Transverse colon (tissue), 3 donors: ENCODE measurements at regions not wholly inside any gene's neighbourhood (a gene's known extent, or its start where the extent isn't known, plus 50 kb on each side); places are given as distances from the start of the nearest gene placed in this dataset.

Source experiments
- POLR2A ChIP-seq: fragments of 450-650 bp; IDR thresholded peaks from one replicate; pipeline ENCODE4 v1.6.1; 2016; ENCODE audit warnings: antibody characterized with exemption, mild to moderate bottlenecking, moderate library complexity
- TF ChIP-seq, protein P1 (sequence below), 5 experiments: fragments of 200-600 bp in 3 of 5; fragments of 450-650 bp in 2 of 5; sonication (generic) in 3 of 5; IDR thresholded peaks; 1 replicate in 2 of 5; 2 replicates in 3 of 5; pipeline ENCODE4 v1.5.1; 2016 to 2017; ENCODE audit warnings: antibody characterized with exemption in 5 of 5, inconsistent platforms in 3 of 5, mild to moderate bottlenecking in 2 of 5, moderate library complexity in 1 of 5

DNA sequence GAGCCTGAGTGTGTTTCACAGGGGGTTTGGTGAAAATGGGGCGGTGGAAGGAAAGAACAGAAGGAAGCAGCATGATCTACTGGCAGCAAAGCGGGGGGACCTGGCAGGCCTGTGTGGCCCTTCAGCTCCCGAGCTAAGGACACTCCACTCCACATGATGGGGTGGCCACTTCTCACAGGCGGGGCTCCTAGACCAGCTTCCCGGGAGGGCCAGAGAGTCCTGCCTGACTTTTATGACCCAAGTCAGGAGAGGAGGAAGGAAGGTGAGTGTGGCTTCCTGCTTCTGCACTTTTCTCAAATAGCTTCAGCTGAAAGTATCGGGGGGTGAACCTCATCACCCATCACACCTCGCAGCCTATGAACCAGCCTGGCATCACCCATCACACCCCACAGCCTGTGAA lies 117.5 kb upstream of the AFDN start:
- TF ChIP-seq, protein P1, sequence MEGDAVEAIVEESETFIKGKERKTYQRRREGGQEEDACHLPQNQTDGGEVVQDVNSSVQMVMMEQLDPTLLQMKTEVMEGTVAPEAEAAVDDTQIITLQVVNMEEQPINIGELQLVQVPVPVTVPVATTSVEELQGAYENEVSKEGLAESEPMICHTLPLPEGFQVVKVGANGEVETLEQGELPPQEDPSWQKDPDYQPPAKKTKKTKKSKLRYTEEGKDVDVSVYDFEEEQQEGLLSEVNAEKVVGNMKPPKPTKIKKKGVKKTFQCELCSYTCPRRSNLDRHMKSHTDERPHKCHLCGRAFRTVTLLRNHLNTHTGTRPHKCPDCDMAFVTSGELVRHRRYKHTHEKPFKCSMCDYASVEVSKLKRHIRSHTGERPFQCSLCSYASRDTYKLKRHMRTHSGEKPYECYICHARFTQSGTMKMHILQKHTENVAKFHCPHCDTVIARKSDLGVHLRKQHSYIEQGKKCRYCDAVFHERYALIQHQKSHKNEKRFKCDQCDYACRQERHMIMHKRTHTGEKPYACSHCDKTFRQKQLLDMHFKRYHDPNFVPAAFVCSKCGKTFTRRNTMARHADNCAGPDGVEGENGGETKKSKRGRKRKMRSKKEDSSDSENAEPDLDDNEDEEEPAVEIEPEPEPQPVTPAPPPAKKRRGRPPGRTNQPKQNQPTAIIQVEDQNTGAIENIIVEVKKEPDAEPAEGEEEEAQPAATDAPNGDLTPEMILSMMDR (IDR thresholded peaks at IDR 0.05): no peak
- TF ChIP-seq POLR2A: no peak
